K562 (cell line): ENCODE measurements at regions not wholly inside any gene's neighbourhood (a gene's known extent, or its start where the extent isn't known, plus 50 kb on each side); places are given as distances from the start of the nearest gene placed in this dataset.

Source experiments
- CBFA2T3 ChIP-seq: fragments of 450-650 bp; IDR thresholded peaks from 2 replicates; pipeline ENCODE4 v1.6.1; 2017
- CTCF ChIP-seq, 3 experiments: IDR thresholded peaks in 2 of 3; conservative IDR thresholded peaks in 1 of 3; 2 replicates each; pipeline ENCODE4 v1.5.1; 2011 to 2012; ENCODE audit warnings: low read length in 3 of 3, mild to moderate bottlenecking in 3 of 3, control low read depth in 2 of 3, improper control_type of control experiment in 1 of 3, inconsistent platforms in 1 of 3, low read depth in 1 of 3, mixed read lengths in 1 of 3, moderate library complexity in 1 of 3; ENCODE audit not compliant: insufficient read depth in 2 of 3
- E2F8 ChIP-seq: fragments of 450-650 bp; IDR thresholded peaks from 2 replicates; pipeline ENCODE4 v1.7.1; 2018; ENCODE audit warnings: mild to moderate bottlenecking, low read depth; ENCODE audit not compliant: partially characterized antibody
- FOXM1 ChIP-seq, 2 experiments: fragments of 450-650 bp in 1 of 2; sonication (generic) in 1 of 2; formaldehyde crosslinking in 1 of 2; IDR thresholded peaks; 2 replicates each; pipeline versions ENCODE4 v1.6.1 to v1.9.0; 2017 to 2022; ENCODE audit warnings: low read depth in 2 of 2, mild to moderate bottlenecking in 2 of 2, missing genetic modification reagents in 1 of 2, moderate library complexity in 1 of 2
- HDAC2 ChIP-seq: fragments of 450-650 bp; IDR thresholded peaks from 2 replicates; pipeline ENCODE4 v1.6.1; 2016; ENCODE audit warnings: mild to moderate bottlenecking
- KAT8 ChIP-seq: fragments of 450-650 bp; IDR thresholded peaks from 2 replicates; pipeline ENCODE4 v1.6.1; 2016; ENCODE audit warnings: low read depth, mild to moderate bottlenecking
- MAX ChIP-seq: sonication (generic); formaldehyde crosslinking; IDR thresholded peaks from 2 replicates; pipeline ENCODE4 v1.9.0; 2022; ENCODE audit warnings: mild to moderate bottlenecking, missing genetic modification reagents
- RFX5 ChIP-seq: IDR thresholded peaks from 2 replicates; pipeline ENCODE4 v1.6.1; 2011; ENCODE audit warnings: low read depth, mild to moderate bottlenecking, improper control_type of control experiment, low read length
- ZNF274 ChIP-seq: IDR thresholded peaks from 2 replicates; pipeline ENCODE4 v1.6.1; 2011; ENCODE audit warnings: low read depth, mild to moderate bottlenecking, low read length, moderate library complexity, borderline replicate concordance
- ZNF778 ChIP-seq: fragments of 450-650 bp; formaldehyde crosslinking; IDR thresholded peaks from 2 replicates; pipeline ENCODE4 v1.4.0; 2020; ENCODE audit warnings: mild to moderate bottlenecking, moderate library complexity

- TF ChIP-seq ZNF274 (no peak), E2F8 (no peak), MAX (CRISPR knock-in tag) (no peak), CTCF (IDR thresholded peaks at IDR 0.05 in 2 of 3, conservative IDR thresholded peaks at IDR 0.05 in 1 of 3; ENCODE audit: insufficient read depth in 2 of 3, low read depth in 1 of 3, low read length in 3 of 3) (no peak), HDAC2 (no peak), CBFA2T3 (no peak), KAT8 (no peak), FOXM1 (IDR thresholded peaks at IDR 0.05; ENCODE audit: low read depth) (no peak), FOXM1 (CRISPR knock-in tag; IDR thresholded peaks at IDR 0.05; ENCODE audit: low read depth) (no peak), ZNF778 (CRISPR knock-in tag) (no peak), RFX5 (no peak)
Observed at GRCh38 chr12:74076918-74077317, 460.7 kb upstream of the ATXN7L3B start.
